K562 (cell line): ENCODE measurements at regions not wholly inside any gene's neighbourhood (a gene's known extent, or its start where the extent isn't known, plus 50 kb on each side); places are given as distances from the start of the nearest gene placed in this dataset.

Experiments
- ATF6 ChIP-seq: sonication (generic); formaldehyde crosslinking; IDR thresholded peaks from 2 replicates; pipeline ENCODE4 v1.4.0; 2020; ENCODE audit warnings: mild to moderate bottlenecking, missing genetic modification reagents
- CBX2 ChIP-seq: fragments of 200-600 bp; sonication (generic); IDR thresholded peaks from one replicate; pipeline ENCODE4 v1.6.1; 2012; ENCODE audit warnings: mild to moderate bottlenecking, low read length, inconsistent platforms; ENCODE audit not compliant: insufficient read depth, poor library complexity, severe bottlenecking
- CHAMP1 ChIP-seq: fragments of 450-650 bp; IDR thresholded peaks from 2 replicates; pipeline ENCODE4 v1.6.1; 2016; ENCODE audit warnings: mild to moderate bottlenecking
- EP300 ChIP-seq: IDR thresholded peaks from 2 replicates; pipeline ENCODE4 v1.6.1; 2012; ENCODE audit warnings: low read length, improper control_type of control experiment
- ESRRB ChIP-seq: fragments of 250-450 bp; sonication (Bioruptor Pico); IDR thresholded peaks from 2 replicates; pipeline ENCODE4 v1.5.0; 2020; ENCODE audit warnings: mild to moderate bottlenecking, moderate library complexity, borderline replicate concordance
- JUN ChIP-seq, 2 experiments: sonication (generic) in 1 of 2; formaldehyde crosslinking in 1 of 2; IDR thresholded peaks; 2 replicates each; pipeline versions ENCODE4 v1.6.1 to v1.8.0; 2012 to 2022; ENCODE audit warnings: borderline replicate concordance in 2 of 2, mild to moderate bottlenecking in 2 of 2, improper control_type of control experiment in 1 of 2, low read depth in 1 of 2, low read length in 1 of 2, missing genetic modification reagents in 1 of 2
- NUFIP1 ChIP-seq: fragments of 450-650 bp; IDR thresholded peaks from 2 replicates; pipeline ENCODE4 v1.6.1; 2018; ENCODE audit not compliant: partially characterized antibody
- RAD21 ChIP-seq, 2 experiments: fragments of 250-450 bp in 1 of 2; fragments of 450-650 bp in 1 of 2; sonication (Bioruptor Pico) in 1 of 2; formaldehyde crosslinking in 1 of 2; IDR thresholded peaks in 1 of 2; conservative IDR thresholded peaks in 1 of 2; 2 replicates each; pipeline versions ENCODE4 v1.4.0 to v1.8.0; 2020 to 2022; ENCODE audit warnings: mild to moderate bottlenecking in 2 of 2, moderate library complexity in 1 of 2
- RBBP5 ChIP-seq: fragments of 200-600 bp; sonication (generic); IDR thresholded peaks from 2 replicates; pipeline ENCODE4 v1.6.1; 2012; ENCODE audit warnings: borderline replicate concordance, mild to moderate bottlenecking, low read length, control low read depth, inconsistent platforms; ENCODE audit not compliant: insufficient read depth, poor library complexity, severe bottlenecking
- SAP30 ChIP-seq: fragments of 200-600 bp; sonication (generic); IDR thresholded peaks from 2 replicates; pipeline ENCODE4 v1.6.1; 2012; ENCODE audit warnings: borderline replicate concordance, low read depth, mild to moderate bottlenecking, moderate library complexity, low read length, control low read depth, inconsistent platforms; ENCODE audit not compliant: insufficient read depth, poor library complexity, severe bottlenecking
- VEZF1 ChIP-seq: fragments of 200-800 bp; sonication (Bioruptor generic); IDR thresholded peaks from 2 replicates; pipeline ENCODE4 v1.6.1; 2017; ENCODE audit warnings: missing genetic modification characterization, missing compliant biosample characterization
- ZNF121 ChIP-seq: sonication (generic); formaldehyde crosslinking; conservative IDR thresholded peaks from 2 replicates; pipeline ENCODE4 v1.8.0; 2022; ENCODE audit warnings: missing genetic modification reagents
- ZNF224 ChIP-seq: sonication (generic); formaldehyde crosslinking; IDR thresholded peaks from 2 replicates; pipeline ENCODE4 v1.8.0; 2022; ENCODE audit warnings: mild to moderate bottlenecking, missing genetic modification reagents

DNA sequence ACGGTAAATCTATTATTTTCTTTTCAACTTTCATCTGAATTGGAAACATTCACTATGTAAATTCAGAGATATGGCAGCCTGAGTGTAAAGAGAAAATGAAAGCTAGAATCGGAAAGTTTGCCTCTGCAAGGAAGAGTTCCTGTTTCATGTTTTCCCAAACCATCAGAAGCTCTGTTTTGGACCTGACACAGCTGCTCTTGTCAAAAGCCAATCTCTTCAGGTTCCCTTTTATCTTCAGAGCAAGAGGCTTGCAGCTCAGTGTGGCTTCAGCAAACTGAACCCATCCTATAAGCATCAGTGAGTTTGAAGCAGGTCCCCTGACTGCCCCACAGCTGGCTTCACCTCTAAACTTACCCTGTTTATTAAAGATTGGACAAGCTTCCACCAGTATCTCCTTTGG, 1099.7 kb downstream of the DTWD2 start:
- TF ChIP-seq JUN (IDR thresholded peaks at IDR 0.05; ENCODE audit: borderline replicate concordance, low read depth, low read length), result no peak
- TF ChIP-seq JUN (CRISPR knock-in tag; IDR thresholded peaks at IDR 0.05; ENCODE audit: borderline replicate concordance), result no peak
- TF ChIP-seq NUFIP1, result no peak
- no peak for TF ChIP-seq CBX2
- TF ChIP-seq RBBP5, result no peak
- TF ChIP-seq VEZF1 (CRISPR knock-in tag), result no peak
- no peak for TF ChIP-seq ZNF121 (CRISPR knock-in tag)
- TF ChIP-seq CHAMP1, result no peak
- no peak for TF ChIP-seq SAP30
- TF ChIP-seq RAD21 (CRISPR knock-in tag; conservative IDR thresholded peaks at IDR 0.05 in 1 of 2, IDR thresholded peaks at IDR 0.05 in 1 of 2), result no peak
- no peak for TF ChIP-seq ATF6 (CRISPR knock-in tag)
- TF ChIP-seq EP300, result no peak
- TF ChIP-seq ESRRB (CRISPR knock-in tag), result no peak
- no peak for TF ChIP-seq ZNF224
